H9 (cell line): ENCODE measurements at regions not wholly inside any gene's neighbourhood (a gene's known extent, or its start where the extent isn't known, plus 50 kb on each side); places are given as distances from the start of the nearest gene placed in this dataset.

ENCODE experiments used
- DNase-seq: peaks from one replicate; pipeline ENCODE4 v3.0.0-alpha.2; 2017
- H2AFZ ChIP-seq: one replicate; pipeline ENCODE4 v1.6.1; 2013; ENCODE audit warnings: mild to moderate bottlenecking, low read length, control low read depth, moderate library complexity
- H2AK5ac ChIP-seq: 2 replicates; pipeline ENCODE4 v1.6.1; 2013; ENCODE audit warnings: low read length, control low read depth, mixed read lengths; ENCODE audit not compliant: insufficient read length
- H2BK120ac ChIP-seq: one replicate; pipeline ENCODE4 v1.6.1; 2013; ENCODE audit warnings: low read depth, mild to moderate bottlenecking, low read length, control low read depth, inconsistent platforms; ENCODE audit not compliant: poor library complexity, severe bottlenecking
- H2BK12ac ChIP-seq: 2 replicates; pipeline ENCODE4 v1.6.1; 2013; ENCODE audit warnings: low read length, control low read depth, mixed read lengths, low read depth; ENCODE audit not compliant: insufficient read length
- H2BK15ac ChIP-seq: 2 replicates; pipeline ENCODE4 v1.6.1; 2013; ENCODE audit warnings: low read depth, low read length, control low read depth
- H2BK20ac ChIP-seq: one replicate; pipeline ENCODE4 v1.6.1; 2013; ENCODE audit warnings: low read depth, mild to moderate bottlenecking, low read length, control low read depth, inconsistent platforms; ENCODE audit not compliant: poor library complexity, severe bottlenecking
- H2BK5ac ChIP-seq: 2 replicates; pipeline ENCODE4 v1.6.1; 2013; ENCODE audit warnings: low read length, control low read depth, mixed read lengths; ENCODE audit not compliant: insufficient read length
- H3K14ac ChIP-seq: 2 replicates; pipeline ENCODE4 v1.6.1; 2013; ENCODE audit warnings: low read length, control low read depth; ENCODE audit not compliant: insufficient read depth
- H3K18ac ChIP-seq: 2 replicates; pipeline ENCODE4 v1.6.1; 2013; ENCODE audit warnings: low read depth, mild to moderate bottlenecking, mixed read lengths, low read length, control low read depth; ENCODE audit not compliant: insufficient read length
- H3K23ac ChIP-seq: 2 replicates; pipeline ENCODE4 v1.6.1; 2013; ENCODE audit warnings: low read length, control low read depth, mixed read lengths, low read depth; ENCODE audit not compliant: insufficient read length
- H3K23me2 ChIP-seq: 2 replicates; pipeline ENCODE4 v1.6.1; 2013; ENCODE audit warnings: low read depth, mild to moderate bottlenecking, mixed read lengths, low read length, control low read depth; ENCODE audit not compliant: insufficient read length, poor library complexity, severe bottlenecking
- H3K27ac ChIP-seq: 2 replicates; pipeline ENCODE4 v1.5.1; 2013; ENCODE audit warnings: low read length, control low read depth, mixed read lengths, low read depth; ENCODE audit not compliant: insufficient read length
- H3K27me3 ChIP-seq: 2 replicates; pipeline ENCODE4 v1.6.1; 2013; ENCODE audit warnings: low read length, control low read depth, inconsistent platforms; ENCODE audit not compliant: insufficient read depth
- H3K4ac ChIP-seq: 2 replicates; pipeline ENCODE4 v1.6.1; 2013; ENCODE audit warnings: low read depth, mild to moderate bottlenecking, control low read depth, inconsistent platforms, low read length, moderate library complexity
- H3K4me1 ChIP-seq: 2 replicates; pipeline ENCODE4 v1.6.1; 2013; ENCODE audit warnings: low read length, control low read depth, inconsistent platforms; ENCODE audit not compliant: insufficient read depth
- H3K4me2 ChIP-seq: 2 replicates; pipeline ENCODE4 v1.6.1; 2013; ENCODE audit warnings: low read length, control low read depth, mixed read lengths; ENCODE audit not compliant: insufficient read length, insufficient read depth
- H3K56ac ChIP-seq: 2 replicates; pipeline ENCODE4 v1.6.1; 2013; ENCODE audit warnings: low read depth, mild to moderate bottlenecking, mixed read lengths, low read length, control low read depth; ENCODE audit not compliant: insufficient read length
- H3K79me1 ChIP-seq: 2 replicates; pipeline ENCODE4 v1.6.1; 2013; ENCODE audit warnings: low read depth, mild to moderate bottlenecking, moderate library complexity, low read length, control low read depth, inconsistent platforms; ENCODE audit not compliant: insufficient read depth, poor library complexity, severe bottlenecking
- H3K79me2 ChIP-seq: 2 replicates; pipeline ENCODE4 v1.6.1; 2013; ENCODE audit warnings: low read length, control low read depth, inconsistent platforms; ENCODE audit not compliant: insufficient read depth
- H3K9ac ChIP-seq: 2 replicates; pipeline ENCODE4 v1.6.1; 2013; ENCODE audit warnings: low read length, control low read depth, mixed read lengths; ENCODE audit not compliant: insufficient read length; ENCODE audit errors: extremely low read depth
- H3K9me3 ChIP-seq: one replicate; pipeline ENCODE4 v1.6.1; 2013; ENCODE audit warnings: low read depth, low read length, inconsistent platforms; ENCODE audit not compliant: control insufficient read depth
- H3T11ph ChIP-seq: one replicate; pipeline ENCODE4 v1.6.1; 2013; ENCODE audit warnings: mild to moderate bottlenecking, low read length, control low read depth, inconsistent platforms
- H4K20me1 ChIP-seq: one replicate; pipeline ENCODE4 v1.6.1; 2013; ENCODE audit not compliant: control insufficient read depth, insufficient read length, insufficient read depth
- H4K5ac ChIP-seq: 2 replicates; pipeline ENCODE4 v1.6.1; 2013; ENCODE audit warnings: low read depth, mild to moderate bottlenecking, mixed read lengths, low read length, control low read depth; ENCODE audit not compliant: insufficient read length
- H4K8ac ChIP-seq: replicated peaks from 2 replicates; pipeline ENCODE4 v1.6.1; 2013; ENCODE audit warnings: low read length, control low read depth, mixed read lengths, low read depth; ENCODE audit not compliant: insufficient read length
- H4K91ac ChIP-seq: 2 replicates; pipeline ENCODE4 v1.6.1; 2013; ENCODE audit warnings: low read depth, mild to moderate bottlenecking, moderate library complexity, mixed read lengths, low read length, control low read depth; ENCODE audit not compliant: insufficient read length
- H3K27ac Mint-ChIP-seq, 3 experiments: 2 replicates in 2 of 3; 3 replicates in 1 of 3; pipeline ENCODE4 v1.8.0; 2020 to 2021; ENCODE audit warnings: mixed read lengths in 3 of 3, mild to moderate bottlenecking in 1 of 3, moderate library complexity in 1 of 3
- H3K27me3 Mint-ChIP-seq: 2 replicates; pipeline ENCODE4 v1.8.0; 2021; ENCODE audit warnings: low read depth, mild to moderate bottlenecking, moderate library complexity, mixed read lengths
- H3K36me3 Mint-ChIP-seq, 3 experiments: 2 replicates in 2 of 3; 3 replicates in 1 of 3; pipeline ENCODE4 v1.8.0; 2020 to 2021; ENCODE audit warnings: low read depth in 3 of 3, mixed read lengths in 3 of 3; ENCODE audit not compliant: insufficient read depth in 1 of 3
- H3K4me1 Mint-ChIP-seq, 2 experiments: 2 replicates each; pipeline ENCODE4 v1.8.0; 2020; ENCODE audit warnings: mixed read lengths in 2 of 2
- H3K4me3 Mint-ChIP-seq, 2 experiments: 2 replicates in 1 of 2; 3 replicates in 1 of 2; pipeline ENCODE4 v1.8.0; 2020 to 2021; ENCODE audit warnings: mild to moderate bottlenecking in 2 of 2, mixed read lengths in 2 of 2, moderate library complexity in 1 of 2
- H3K9me3 Mint-ChIP-seq, 2 experiments: 2 replicates in 1 of 2; 3 replicates in 1 of 2; pipeline ENCODE4 v1.8.0; 2020; ENCODE audit warnings: mild to moderate bottlenecking in 2 of 2, mixed read lengths in 2 of 2, moderate library complexity in 1 of 2
- WGBS: extraction: QIAGEN DNeasy Blood & Tissue Kit; methylation state at CpG from one replicate; pipeline ENCODE4 v1.1.7; 2013; ENCODE audit warnings: missing lambda C conversion rate, low lambda C conversion rate, mixed read lengths; ENCODE audit not compliant: insufficient read length; ENCODE audit errors: extremely low coverage; 5-methylcytosine and 5-hydroxymethylcytosine counted together
- TF ChIP-seq, protein P1 (sequence below): fragments of 200-600 bp; sonication (generic); conservative IDR thresholded peaks from 3 replicates; pipeline ENCODE4 v1.8.0; 2021; ENCODE audit warnings: antibody characterized with exemption, mild to moderate bottlenecking

DNA sequence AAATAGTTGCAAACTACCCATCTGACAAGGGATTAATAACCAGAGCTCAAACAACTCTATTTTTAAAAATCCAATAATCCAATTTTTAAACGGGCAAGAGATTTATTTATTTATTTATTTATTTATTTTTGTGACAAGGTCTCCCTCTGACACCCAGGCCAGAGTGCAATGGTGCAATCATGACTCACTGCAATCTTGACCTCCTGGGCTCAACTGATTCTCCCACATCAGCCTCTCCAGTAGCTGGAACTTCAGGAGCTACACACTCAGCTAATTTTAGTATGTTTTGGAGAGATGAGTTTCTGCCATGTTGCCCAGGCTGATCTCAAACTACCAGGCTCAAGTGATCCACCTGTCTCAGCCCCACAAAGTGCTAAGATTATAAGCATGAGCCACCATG, 267.2 kb upstream of the BLID start:
- Mint-ChIP-seq H3K4me3 (no peak overlapping the region), H3K4me1 (no peaks in the 10 kb centered on the region), H3K27ac (no peak overlapping the region), H3K9me3 (peaks cover 9 to 17% of the 10 kb centered on the region in 2 experiments; a peak in 4 of 5 replicates), H3K27me3 (no peaks in the 10 kb centered on the region), H3K36me3 (peaks cover 0 to 1% (median 1%) of the 10 kb centered on the region in 3 experiments; a peak in 4 of 7 replicates)
- Histone ChIP-seq H2BK120ac (no peak overlapping the region), H3K9me3 (no peaks in the 10 kb centered on the region), H4K5ac (no peak overlapping the region), H3K23me2 (no peaks in the 10 kb centered on the region), H2BK20ac (no peak overlapping the region), H3K4me2 (no peak overlapping the region), H3K27ac (no peak overlapping the region), H3K79me1 (no peaks in the 10 kb centered on the region), H3K23ac (no peak overlapping the region), H4K91ac (no peak overlapping the region), H4K20me1 (no peaks in the 10 kb centered on the region), H2AK5ac (no peak overlapping the region), H3K4me1 (no peaks in the 10 kb centered on the region), H3K18ac (no peak overlapping the region), H2BK12ac (no peak overlapping the region), H2BK5ac (no peak overlapping the region), H2BK15ac (no peak overlapping the region), H3K4ac (no peak overlapping the region), H3K9ac (no peak overlapping the region), H3K79me2 (no peaks in the 10 kb centered on the region), H3K14ac (no peak overlapping the region), H3K56ac (no peak overlapping the region), H2AFZ (no peak overlapping the region), H3T11ph (no peak overlapping the region), H3K27me3 (no peaks in the 10 kb centered on the region), H4K8ac (no peak overlapping the region)
- WGBS = no CpG with 5 or more reads among the region's 1 CpG
- TF ChIP-seq, protein P1, sequence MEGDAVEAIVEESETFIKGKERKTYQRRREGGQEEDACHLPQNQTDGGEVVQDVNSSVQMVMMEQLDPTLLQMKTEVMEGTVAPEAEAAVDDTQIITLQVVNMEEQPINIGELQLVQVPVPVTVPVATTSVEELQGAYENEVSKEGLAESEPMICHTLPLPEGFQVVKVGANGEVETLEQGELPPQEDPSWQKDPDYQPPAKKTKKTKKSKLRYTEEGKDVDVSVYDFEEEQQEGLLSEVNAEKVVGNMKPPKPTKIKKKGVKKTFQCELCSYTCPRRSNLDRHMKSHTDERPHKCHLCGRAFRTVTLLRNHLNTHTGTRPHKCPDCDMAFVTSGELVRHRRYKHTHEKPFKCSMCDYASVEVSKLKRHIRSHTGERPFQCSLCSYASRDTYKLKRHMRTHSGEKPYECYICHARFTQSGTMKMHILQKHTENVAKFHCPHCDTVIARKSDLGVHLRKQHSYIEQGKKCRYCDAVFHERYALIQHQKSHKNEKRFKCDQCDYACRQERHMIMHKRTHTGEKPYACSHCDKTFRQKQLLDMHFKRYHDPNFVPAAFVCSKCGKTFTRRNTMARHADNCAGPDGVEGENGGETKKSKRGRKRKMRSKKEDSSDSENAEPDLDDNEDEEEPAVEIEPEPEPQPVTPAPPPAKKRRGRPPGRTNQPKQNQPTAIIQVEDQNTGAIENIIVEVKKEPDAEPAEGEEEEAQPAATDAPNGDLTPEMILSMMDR = no peak
- DNase-seq = no peak
